GM12892 (cell line): ENCODE measurements at regions not wholly inside any gene's neighbourhood (a gene's known extent, or its start where the extent isn't known, plus 50 kb on each side); places are given as distances from the start of the nearest gene placed in this dataset.

ENCODE experiments used
- POLR2A ChIP-seq: IDR thresholded peaks from 2 replicates; pipeline ENCODE4 v1.6.1; 2011; ENCODE audit warnings: low read depth, low read length, control low read depth
- POLR2AphosphoS5 ChIP-seq: IDR thresholded peaks from 2 replicates; pipeline ENCODE4 v1.6.1; 2011; ENCODE audit warnings: low read depth, low read length, control low read depth
- TAF1 ChIP-seq: IDR thresholded peaks from 2 replicates; pipeline ENCODE4 v1.6.1; 2011; ENCODE audit warnings: low read depth, mild to moderate bottlenecking, control low read depth, low read length, borderline replicate concordance

DNA sequence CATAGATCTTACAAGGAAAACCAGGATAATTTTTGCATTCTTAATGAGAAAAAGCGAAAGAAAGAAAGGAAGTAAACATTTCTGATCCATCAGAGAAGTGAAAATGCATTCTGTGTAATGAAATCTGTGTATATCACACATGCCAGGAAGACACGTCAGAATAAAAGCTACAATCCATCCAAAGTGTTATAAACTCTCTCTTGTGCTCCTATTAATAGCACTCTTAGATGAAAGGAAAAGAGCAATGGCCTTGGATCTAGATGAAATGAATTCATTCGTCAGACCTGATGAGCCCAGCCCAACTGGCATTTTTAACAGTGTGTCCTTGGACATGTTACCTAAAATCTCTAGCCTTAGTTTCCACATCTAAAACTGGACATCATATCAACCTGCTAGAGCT lies 885.5 kb downstream of the CDH11 start:
- no peak for TF ChIP-seq POLR2A
- no peak for TF ChIP-seq POLR2AphosphoS5
- TF ChIP-seq TAF1, result no peak
